HG03175 (cell line): ENCODE measurements at regions not wholly inside any gene's neighbourhood (a gene's known extent, or its start where the extent isn't known, plus 50 kb on each side); places are given as distances from the start of the nearest gene placed in this dataset.

Source experiments
- ATAC-seq: cut with Tn5 transposase; IDR thresholded peaks from one replicate; pipeline ENCODE4 v1.9.1; 2021; ENCODE audit warnings: mild to moderate bottlenecking, moderate library complexity; ENCODE audit not compliant: unreplicated experiment

GRCh38 chr2:160909781-160910242 is 250.4 kb upstream of the TANK start:
- no peak for ATAC-seq

GRCh38 chr2:160910681-160911080 is 249.5 kb upstream of the TANK start:
- ATAC-seq, result no peak

- ATAC-seq, result no peak
Observed at GRCh38 chr2:160911258-160911657, 249.0 kb upstream of the TANK start.

GRCh38 chr2:160912276-160912675 is 248.0 kb upstream of the TANK start:
- no peak for ATAC-seq

GRCh38 chr2:160913323-160913722 is 246.9 kb upstream of the TANK start:
- ATAC-seq, result no peak

GRCh38 chr2:160914217-160914616 is 246.0 kb upstream of the TANK start:
- ATAC-seq, result no peak

GRCh38 chr2:160916300-160916699 is 243.9 kb upstream of the TANK start:
- no peak for ATAC-seq

GRCh38 chr2:160917850-160918249 is 242.4 kb upstream of the TANK start:
- no peak for ATAC-seq

- ATAC-seq, result no peak
Observed at GRCh38 chr2:160918258-160918657, 242.0 kb upstream of the TANK start.

- ATAC-seq, result no peak
Observed at GRCh38 chr2:160918906-160919503, 241.2 kb upstream of the TANK start.

GRCh38 chr2:160920061-160920460 is 240.2 kb upstream of the TANK start:
- no peak for ATAC-seq

GRCh38 chr2:160920791-160921303 is 239.4 kb upstream of the TANK start:
- no peak for ATAC-seq

GRCh38 chr2:160921386-160921964 is 238.8 kb upstream of the TANK start:
- ATAC-seq, result no peak

- no peak for ATAC-seq
Observed at GRCh38 chr2:160924936-160925353, 235.3 kb upstream of the TANK start.

GRCh38 chr2:160925956-160926355 is 234.3 kb upstream of the TANK start:
- ATAC-seq, result no peak

- no peak for ATAC-seq
Observed at GRCh38 chr2:160927324-160927723, 232.9 kb upstream of the TANK start.

- no peak for ATAC-seq
Observed at GRCh38 chr2:160928854-160929301, 231.3 kb upstream of the TANK start.

- ATAC-seq, result no peak
Observed at GRCh38 chr2:160931531-160931930, 228.7 kb upstream of the TANK start.

- no peak for ATAC-seq
Observed at GRCh38 chr2:160932960-160933359, 227.3 kb upstream of the TANK start.

- no peak for ATAC-seq
Observed at GRCh38 chr2:160934263-160934662, 226.0 kb upstream of the TANK start.

GRCh38 chr2:160934991-160935390 is 225.2 kb upstream of the TANK start:
- no peak for ATAC-seq

- ATAC-seq, result no peak
Observed at GRCh38 chr2:160936044-160936806, 224.0 kb upstream of the TANK start.
